HepG2 (cell line): ENCODE measurements at regions not wholly inside any gene's neighbourhood (a gene's known extent, or its start where the extent isn't known, plus 50 kb on each side); places are given as distances from the start of the nearest gene placed in this dataset.

Experiments used
- CREB1 ChIP-seq, 2 experiments: fragments of 450-650 bp in 1 of 2; IDR thresholded peaks; 2 replicates each; pipeline ENCODE4 v1.6.1; 2016 to 2017; ENCODE audit warnings: control low read depth in 1 of 2, mild to moderate bottlenecking in 1 of 2, missing compliant biosample characterization in 1 of 2, missing genetic modification characterization in 1 of 2
- ELK4 ChIP-seq: sonication (generic); formaldehyde crosslinking; IDR thresholded peaks from 2 replicates; pipeline ENCODE4 v1.9.0; 2021; ENCODE audit warnings: missing genetic modification reagents, borderline replicate concordance
- U2AF2 ChIP-seq: fragments of 200-400 bp; formaldehyde crosslinking; IDR thresholded peaks from 2 replicates; pipeline ENCODE4 v1.6.1; 2017; ENCODE audit warnings: low read depth, mild to moderate bottlenecking, low read length
- ZNF318 ChIP-seq: sonication (generic); formaldehyde crosslinking; IDR thresholded peaks from 2 replicates; pipeline ENCODE4 v1.4.0; 2020; ENCODE audit warnings: mild to moderate bottlenecking, missing genetic modification reagents
- ZNF567 ChIP-seq: sonication (generic); formaldehyde crosslinking; IDR thresholded peaks from 2 replicates; pipeline ENCODE4 v1.8.1; 2023; ENCODE audit warnings: mild to moderate bottlenecking, missing genetic modification reagents, borderline replicate concordance
- ZSCAN5A ChIP-seq: sonication (generic); formaldehyde crosslinking; IDR thresholded peaks from 2 replicates; pipeline ENCODE4 v1.8.0; 2022; ENCODE audit warnings: mild to moderate bottlenecking, missing genetic modification reagents, borderline replicate concordance

GRCh38 chr12:74018849-74019248, 518.8 kb upstream of the ATXN7L3B start (continued):
- TF ChIP-seq ZNF318 (CRISPR knock-in tag): no peak
- no peak for TF ChIP-seq U2AF2
- TF ChIP-seq ZSCAN5A (CRISPR knock-in tag): no peak
- no peak for TF ChIP-seq CREB1 (IDR thresholded peaks at IDR 0.05)
- no peak for TF ChIP-seq CREB1 (CRISPR knock-in tag; IDR thresholded peaks at IDR 0.05)
- no peak for TF ChIP-seq ELK4 (CRISPR knock-in tag)
- no peak for TF ChIP-seq ZNF567 (CRISPR knock-in tag)
